Hematopoietic multipotent progenitor cell treated with erythropoietin and hydrocortisone succinate and interleukin-3 and kit ligand, for 6 days (in vitro differentiated cells): ENCODE measurements at regions not wholly inside any gene's neighbourhood (a gene's known extent, or its start where the extent isn't known, plus 50 kb on each side); places are given as distances from the start of the nearest gene placed in this dataset.

ENCODE experiments used
- DNase-seq: peaks from one replicate; pipeline ENCODE4 v3.0.0-alpha.2; 2015

DNA sequence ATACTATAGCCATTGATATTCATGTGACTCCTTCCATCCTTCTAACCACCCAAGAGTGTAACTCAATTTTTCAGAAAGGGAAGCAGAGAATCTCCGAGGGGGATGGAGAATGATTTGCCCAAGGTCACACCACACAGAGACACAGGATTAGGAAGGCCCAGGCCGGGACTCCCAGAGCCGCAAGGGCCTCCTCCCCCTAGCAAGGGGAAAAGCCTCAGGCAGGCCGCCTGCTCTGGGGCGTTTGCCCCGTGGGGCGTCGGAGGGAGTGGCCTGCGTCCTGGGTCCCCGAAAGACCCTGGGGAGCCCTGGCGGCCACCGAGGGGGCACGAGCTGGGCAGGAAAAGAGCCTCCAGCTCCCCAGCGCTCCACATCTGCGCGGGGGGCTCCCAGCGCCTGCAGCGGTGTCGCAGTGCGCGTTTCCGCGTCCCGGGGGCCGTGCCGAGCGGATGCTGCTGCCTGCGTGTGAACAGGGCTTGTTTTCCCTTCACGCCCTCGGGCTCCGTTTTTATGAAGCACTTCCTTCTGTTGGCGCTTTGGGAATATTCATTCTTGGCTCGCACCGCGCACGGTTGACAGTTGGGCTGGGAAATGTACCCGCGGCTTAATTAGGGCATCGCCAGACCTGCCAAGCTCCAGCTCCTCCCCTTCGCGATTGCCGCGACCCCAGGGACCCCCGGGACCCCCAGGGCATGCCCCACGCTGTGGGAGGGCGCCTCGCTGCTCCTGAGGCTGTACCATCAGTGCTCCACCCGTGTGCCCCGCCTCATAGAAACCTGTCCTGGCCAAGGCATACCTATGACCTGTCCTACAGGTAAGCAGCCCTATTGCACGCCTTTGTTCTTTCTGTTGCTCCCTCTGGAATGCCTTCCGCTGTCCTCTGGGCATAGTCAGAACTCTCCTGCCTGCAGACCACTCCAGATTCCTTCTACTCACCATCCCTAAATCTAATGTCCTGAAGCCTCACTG lies 158.9 kb upstream of the GLI2 start:
- no peak for DNase-seq

DNA sequence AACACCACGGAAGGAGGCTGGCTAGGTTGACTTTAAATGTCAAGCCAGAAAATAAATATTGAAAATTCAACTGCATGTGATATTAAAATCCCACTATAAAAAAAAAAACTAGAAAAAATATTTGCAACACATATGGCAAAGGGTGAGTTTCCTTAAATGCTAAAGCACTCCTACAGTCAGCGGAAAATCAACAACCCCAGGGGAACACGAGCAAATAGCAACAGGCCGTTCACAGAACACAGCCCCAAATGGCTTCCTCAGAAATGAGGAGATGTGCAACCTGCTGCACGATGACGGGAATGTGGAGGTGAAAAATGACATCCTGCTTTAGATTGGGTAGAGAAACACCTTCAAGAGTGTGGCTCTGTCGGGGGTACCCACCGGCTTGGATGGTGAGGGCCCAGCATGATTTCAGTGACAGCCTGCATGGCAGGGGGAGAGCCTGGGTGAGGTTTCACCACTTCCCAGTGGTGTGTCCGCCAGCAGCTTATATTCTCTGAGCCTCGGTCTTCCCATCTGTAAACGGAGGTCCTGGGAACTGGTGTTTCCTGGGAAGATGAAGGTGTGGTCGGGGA lies 157.9 kb upstream of the GLI2 start:
- DNase-seq = no peak

DNA sequence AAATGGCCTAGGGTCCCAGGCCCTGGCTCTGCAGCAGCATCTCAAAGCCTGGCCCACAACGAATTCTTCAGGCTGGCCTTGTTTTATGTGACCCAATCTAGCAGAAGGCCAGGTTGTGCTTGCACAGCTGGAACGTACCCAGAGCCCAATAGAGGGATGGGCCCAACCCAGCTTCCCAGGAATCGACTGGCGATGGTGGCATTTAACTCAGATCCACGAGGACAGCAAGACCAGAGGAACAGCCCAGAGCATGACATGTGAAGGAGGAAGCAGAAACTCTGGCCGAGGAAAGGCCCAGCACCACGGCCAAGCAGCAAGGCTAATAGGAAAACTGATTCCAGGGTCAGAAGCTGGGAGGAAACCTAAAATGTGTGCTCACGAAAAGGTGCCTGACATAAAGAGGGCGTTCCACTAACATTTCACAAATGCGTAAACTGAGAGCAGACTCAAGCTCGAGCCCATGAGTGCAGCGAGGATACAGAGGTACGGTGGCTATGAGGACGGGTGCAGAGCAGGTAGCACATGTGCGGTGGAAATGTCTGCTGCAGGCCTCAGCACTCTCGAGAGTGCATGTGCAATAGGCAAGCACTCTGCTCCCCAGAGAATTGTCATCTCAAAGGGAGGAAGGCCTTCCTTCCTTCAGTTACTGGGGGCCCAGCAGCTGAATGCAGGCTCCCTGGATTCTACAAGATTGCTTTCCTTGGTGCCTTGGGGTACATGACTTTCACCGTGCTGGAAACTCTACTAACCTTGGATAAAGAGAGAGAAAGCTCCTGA lies 156.9 kb upstream of the GLI2 start:
- no peak for DNase-seq

DNA sequence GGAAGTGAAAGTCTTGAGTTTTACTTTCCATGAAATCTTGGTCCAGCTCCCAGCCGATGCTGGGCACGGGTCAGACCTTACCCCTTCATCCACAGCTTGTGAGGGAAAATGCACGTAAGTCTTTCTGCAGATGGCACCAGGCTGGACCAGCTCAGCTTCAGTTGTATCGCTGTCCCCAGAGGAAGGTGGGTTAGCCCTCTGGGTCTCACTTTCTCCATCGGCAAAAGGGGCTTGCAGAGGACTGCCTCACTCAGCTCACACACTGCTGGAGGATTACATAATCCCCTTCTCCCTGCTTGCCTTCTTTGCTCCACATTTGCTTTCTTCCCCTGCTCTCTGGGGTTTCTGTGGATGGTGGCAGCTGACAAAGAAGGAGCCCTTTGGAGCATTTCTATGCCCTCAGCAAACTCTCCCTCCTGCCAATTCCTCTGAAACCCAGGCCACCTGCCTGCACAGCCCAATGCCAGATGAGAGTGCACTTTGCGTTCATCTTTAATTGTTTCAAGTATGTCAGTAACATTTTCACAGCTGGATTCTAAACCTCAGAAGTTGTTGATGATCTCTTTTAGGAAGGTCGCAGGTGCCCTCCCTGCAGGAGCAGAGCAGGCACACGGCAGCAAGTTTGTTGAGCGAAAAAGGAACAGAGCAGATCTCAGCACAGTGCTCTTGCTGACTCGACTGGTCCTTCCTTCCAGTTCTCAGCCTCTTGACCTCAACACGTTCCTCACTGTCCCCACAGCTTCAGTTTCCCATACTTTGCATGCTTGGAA lies 155.6 kb upstream of the GLI2 start:
- no peak for DNase-seq

DNA sequence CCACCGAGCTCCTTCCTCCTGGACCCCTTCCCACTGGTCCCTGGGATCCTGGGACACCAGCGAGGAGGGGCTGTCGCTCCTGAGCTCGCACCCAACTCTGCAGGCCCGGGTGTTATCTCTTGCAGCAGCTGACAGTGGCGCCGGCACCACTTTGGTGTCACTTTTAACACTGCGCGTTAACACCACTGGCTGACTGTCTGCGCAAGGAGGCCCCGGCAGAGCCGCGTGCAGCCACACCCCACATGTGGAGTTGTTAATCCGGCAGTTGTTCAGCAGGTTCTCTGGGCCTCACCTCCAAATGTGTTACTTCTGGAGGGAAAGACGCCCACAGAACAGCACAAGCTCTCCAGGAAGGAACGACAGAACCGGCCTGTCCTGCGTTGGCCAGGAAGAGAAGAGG lies 155.0 kb upstream of the GLI2 start:
- DNase-seq = no peak

DNA sequence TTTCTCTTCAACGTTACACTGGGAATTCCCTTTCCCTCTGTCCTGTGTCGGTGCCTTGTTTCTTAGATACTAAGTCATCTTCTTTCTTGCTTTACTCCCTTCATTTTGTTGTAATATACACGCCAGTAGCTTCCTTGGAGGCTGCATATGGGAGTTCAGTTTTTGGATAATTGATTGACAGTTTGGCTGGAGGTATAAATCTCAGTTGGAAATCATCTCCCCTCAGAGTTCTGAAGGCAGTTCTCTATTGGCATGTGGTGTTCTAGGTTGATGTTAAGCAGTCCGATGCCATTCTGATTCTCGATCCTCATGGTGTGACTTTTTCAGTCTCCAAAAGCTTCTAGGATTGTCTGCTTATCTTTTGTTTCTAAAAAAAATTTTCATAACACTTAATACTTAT lies 152.5 kb upstream of the GLI2 start:
- DNase-seq = no peak

DNA sequence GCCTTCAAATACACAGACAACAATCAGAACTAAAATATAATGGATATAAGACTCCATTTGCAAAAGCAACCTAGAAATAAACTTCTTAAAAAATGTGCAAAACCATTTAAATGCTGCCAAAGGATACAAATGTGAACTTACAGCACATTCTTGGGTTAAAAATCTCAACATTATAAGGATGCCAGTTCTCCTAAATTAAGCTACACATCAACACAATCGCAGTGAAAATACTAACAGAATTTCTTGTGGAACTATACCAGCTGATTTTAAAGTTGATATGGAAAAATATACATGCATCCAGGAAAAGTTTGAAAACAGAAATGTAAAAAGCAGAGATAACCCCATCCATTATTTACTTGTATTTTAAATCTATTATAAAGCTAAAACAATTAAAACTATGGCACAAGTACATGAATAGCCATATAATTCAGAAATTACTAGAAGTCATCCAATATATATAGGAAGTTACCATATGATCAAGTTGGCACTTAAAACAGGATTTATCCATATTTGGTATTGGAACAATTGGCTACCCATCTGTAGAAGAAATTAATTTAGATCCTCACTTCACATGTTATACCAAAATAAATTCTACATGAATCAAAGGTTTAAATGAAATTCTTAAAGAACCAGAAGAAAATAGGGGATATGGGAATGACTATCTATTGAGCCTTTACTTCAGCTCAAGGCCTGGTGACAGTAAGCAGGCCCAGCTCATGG lies 151.7 kb upstream of the GLI2 start:
- DNase-seq = no peak

DNA sequence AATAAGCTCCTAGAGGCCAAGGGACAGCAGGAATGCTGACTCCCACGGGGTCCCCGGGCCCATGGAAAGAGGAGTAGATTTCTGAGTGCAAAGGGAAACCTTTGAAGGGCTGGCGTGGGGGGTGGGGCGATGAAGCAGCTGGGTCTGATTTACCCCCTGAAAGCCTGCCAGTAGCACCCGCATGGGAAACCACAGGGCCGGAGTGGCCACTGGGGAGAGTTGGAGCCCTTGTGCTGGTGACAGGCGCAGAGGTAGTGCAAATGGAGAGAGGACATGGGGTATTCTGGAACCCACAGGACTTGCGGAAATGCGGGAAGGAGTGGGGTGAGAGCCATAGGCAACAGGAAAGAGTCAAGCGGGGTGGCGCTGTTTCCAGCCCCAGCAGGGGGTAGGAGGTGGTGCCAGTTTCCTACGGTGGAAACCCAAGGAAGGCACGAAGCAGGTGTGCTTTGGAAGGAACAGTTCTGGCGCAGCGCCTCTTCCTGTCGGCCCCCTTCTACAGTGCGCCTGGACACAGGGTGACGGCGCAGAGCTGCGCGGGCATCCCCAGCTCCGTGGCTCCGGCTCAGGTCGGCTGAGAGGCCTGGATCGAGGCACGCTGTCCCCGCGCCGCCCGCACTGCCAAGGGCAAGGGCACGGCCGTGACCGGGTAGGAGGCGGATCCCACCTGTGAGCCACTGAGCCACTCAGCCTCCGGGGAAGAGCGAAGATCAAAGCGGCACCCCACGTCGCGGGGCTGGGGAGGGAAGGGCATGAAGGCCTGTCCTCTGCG lies 149.0 kb upstream of the GLI2 start:
- DNase-seq = no peak

DNA sequence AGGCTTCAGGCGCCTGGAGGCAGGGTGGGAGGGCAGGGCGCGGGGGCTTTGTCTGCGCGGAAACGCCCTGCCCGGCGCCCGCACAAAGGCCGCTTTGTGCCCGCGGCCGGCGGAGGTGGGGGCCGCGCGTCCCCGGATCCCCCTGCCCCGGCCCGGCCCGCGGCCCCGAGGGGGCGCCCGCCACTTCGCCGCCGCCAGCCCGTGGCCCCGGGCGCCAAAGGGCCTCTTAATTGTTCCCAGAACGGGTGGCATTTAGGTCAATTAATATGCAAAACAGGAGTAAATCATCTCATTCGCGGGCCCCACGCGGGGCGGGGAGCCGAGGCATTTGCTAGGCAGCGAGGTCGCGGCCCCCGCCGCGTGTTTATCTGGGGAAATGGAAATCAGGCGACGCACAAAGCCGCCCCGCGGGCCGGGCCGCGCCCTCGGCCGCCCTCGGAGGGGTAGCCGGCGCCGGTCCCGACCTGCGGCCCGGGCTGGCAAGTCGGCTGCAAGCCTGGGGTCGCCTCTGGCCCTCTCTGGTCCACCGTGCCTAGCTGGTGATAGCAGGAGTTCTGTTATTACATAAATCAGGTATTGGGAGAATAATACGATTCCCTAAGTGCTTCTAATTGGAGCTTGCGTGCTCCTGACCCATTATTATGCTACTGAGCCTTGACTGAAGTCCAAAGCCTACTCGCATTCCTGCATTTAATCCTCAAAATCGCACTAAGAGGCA lies 148.2 kb upstream of the GLI2 start:
- no peak for DNase-seq

DNA sequence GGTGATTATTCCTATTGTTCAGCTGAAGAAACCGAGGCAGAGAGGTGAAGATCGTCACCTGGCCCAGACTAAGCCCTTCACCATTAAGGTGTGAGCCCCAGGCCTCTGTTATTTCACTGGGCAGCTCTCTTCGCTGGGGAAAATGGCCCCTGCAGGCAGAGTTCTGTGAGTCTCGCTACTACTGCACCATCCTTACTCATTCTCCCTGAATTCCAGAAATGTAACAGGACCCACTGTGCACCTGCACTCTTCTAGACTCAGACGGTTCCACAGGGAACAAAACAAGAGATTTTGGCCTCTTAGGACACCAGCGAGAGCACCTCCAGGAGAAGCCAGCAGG lies 147.7 kb upstream of the GLI2 start:
- no peak for DNase-seq

DNA sequence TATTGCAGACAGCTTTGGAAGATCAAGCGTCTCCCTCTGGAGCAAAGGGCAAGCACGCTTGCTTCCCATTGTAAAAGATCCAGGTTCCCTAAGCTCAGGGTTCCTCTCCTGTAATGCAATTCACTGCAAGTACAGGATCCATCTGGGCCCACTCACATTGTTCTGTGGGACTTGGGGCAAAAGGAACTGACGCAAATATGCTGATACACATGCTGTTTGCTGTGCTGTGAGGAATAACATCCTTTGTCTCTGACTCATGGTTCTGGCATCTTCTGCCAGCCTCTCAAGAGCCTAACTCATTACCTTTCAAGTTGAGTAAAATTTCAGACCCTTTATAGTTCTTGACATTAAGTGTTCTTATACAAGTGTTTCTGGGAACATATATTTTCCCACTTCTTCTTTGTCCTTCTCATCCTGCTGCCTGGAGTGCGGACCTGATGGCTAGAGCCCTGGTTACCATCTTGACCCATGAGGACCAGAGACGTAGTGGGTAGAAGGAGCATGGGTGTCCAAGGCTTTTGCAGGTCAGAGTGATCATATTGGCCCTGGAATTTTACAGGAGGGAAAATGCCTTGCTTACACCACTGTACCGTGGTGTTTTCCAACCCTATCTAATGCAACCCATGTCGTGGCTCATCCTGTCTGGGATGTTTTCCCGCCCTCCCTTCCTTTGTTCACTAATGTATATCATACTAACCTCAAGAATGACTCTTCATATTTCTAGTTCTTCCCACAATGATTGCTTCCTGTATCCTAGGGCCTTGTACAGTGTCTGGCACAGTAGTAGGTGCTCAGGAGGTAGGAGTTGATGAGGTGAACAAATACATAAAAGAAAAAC lies 145.7 kb upstream of the GLI2 start:
- no peak for DNase-seq

DNA sequence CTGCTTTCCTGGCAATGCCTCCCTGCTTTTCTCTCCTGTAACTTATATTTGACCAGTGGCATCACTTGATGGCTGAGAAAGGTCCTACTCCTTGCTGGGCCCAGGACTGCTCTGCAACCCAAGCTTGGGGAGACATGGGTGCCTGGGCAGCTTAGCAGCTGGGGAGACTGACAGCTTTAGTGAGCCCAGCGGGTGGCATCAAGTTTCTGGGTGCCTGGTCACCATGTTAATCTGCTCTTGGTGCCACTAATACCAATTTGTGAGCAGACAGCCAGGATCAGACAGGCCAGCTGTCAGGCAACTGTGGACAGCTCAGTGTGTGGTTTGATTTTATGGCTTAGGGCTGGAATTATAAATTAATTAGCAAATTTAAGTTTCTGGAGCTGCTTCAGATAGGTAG lies 144.8 kb upstream of the GLI2 start:
- DNase-seq = no peak

DNA sequence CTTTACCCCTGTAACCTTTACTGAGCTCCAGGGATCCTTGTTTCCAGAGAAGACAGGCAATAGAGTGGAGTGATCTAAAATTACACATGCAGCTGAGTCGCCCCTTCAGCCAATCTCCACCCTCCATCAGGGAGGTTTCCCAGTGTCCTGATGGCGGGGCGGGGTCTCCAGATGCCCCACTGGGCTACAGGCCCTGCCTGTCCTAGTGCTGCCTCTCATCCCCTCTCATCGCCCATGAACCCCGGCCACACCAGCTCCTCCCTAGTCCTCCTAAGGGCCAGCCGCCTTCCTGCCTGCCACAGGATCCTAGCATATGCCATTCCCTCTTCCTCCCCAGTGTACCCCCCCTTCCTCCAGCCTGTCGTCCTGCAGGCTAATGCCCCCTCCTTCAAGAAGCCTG lies 144.1 kb upstream of the GLI2 start:
- DNase-seq = no peak

DNA sequence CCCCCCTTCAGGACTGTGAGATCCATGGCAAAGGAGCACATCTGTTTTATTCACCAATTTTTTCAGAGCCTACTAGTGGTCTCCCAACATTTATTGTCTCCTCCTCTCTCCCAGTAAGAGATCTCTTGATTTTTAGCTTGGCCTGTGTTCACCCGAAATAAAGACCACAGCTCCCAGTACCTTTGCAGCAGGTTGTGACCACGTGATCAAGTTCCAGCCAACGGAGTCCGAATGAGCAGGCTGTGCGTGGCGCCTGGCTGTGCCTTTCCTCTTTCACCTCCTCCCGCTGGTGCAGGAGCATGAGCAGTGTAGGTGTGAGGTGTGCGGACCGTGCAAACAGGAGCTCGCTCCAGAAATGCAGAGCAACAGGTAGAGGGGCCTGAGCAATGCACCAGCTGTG lies 143.6 kb upstream of the GLI2 start:
- DNase-seq = no peak

DNA sequence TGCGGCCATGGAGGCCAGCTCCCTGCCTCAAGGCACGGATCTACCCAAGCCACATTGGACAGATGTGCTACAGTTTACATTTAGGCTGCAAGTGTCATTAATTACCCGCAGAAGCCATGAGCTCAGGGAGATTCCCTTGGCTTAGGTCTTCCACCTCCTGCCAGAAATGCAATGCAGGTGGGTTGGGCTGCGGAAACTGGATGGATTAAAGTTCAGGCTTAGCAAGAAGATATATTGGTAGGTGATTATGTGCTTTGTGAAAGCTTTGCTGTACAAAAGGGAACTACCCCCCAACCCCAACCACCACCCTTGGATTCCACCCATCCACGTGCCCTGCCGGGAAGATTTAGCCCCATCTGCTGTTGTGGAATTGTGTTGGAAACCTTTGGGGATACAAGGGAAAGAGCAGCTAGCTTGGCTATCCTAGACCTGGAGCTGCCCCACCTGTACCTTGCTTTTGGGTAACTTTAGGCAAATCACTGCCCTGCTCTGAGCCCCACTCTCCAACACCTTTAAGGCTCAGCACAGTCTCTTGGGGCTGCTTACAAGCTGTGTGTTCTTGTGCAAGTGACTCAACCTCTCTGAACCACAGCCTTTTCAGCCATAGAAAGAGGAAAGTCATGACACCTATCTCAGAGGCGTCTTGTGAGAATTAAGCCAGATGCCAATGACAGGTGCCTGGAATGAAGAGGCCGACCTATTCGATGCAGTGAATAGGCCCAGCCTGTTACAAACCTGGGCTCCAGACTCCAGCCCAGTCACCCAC lies 141.6 kb upstream of the GLI2 start:
- no peak for DNase-seq

DNA sequence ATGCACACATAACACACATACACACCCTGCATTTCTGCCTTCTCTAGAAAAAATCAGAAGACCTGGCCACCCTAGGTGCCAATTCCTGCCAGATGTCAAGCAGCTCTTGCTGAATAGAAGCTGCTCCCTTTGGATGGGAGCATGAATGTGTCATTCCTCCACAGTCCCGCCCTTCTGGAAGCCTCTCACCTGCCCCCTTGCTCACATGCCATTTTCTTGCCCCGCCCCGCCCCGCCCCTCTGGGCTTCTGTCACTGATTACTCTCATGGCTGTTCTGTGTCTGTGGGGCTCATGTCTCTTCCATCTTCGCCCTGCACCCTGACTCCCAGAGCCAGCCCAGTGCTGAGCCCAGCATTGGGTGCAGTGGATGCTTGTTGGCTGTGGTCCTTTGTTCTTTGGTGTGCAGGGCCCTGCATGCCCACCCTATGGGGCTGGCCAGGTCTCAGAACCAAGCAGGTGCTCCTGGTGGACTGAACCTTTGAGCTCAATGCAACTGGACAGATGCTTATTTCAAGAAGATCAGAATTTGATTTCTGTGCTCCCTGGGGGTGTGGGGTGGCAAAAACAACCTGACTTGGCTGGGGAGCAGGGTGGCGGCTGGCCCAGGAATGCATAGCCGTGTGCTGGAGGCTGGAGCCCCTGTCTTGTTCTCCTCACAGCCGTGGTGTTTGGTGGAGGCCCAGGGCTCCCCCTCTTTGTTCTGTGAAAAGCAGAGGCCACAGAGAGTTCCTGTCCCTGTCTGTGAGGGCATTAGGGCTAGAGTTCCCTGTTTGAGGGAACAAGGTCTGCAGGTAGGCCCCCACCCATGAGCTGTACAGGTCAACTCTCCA lies 140.6 kb upstream of the GLI2 start:
- DNase-seq = no peak

DNA sequence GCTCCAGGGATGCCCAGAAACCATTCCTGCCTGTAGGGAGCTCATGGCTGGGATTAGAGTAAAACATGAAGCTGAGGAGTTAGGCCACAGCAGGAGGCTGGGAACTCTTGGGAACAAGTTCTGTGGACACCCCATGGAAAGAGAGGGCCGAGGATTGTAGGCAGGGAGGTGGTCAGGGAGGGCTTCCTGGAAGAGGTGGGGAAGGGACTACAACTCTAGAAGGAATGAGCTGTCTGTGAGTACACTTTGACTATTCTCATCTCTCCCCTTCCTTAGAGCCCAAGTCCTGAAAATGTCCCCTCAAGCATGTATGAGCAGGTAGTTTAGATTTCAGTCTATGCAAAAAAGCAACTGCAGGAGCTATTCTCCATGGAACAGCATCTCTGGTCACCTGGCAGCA lies 139.9 kb upstream of the GLI2 start:
- no peak for DNase-seq

DNA sequence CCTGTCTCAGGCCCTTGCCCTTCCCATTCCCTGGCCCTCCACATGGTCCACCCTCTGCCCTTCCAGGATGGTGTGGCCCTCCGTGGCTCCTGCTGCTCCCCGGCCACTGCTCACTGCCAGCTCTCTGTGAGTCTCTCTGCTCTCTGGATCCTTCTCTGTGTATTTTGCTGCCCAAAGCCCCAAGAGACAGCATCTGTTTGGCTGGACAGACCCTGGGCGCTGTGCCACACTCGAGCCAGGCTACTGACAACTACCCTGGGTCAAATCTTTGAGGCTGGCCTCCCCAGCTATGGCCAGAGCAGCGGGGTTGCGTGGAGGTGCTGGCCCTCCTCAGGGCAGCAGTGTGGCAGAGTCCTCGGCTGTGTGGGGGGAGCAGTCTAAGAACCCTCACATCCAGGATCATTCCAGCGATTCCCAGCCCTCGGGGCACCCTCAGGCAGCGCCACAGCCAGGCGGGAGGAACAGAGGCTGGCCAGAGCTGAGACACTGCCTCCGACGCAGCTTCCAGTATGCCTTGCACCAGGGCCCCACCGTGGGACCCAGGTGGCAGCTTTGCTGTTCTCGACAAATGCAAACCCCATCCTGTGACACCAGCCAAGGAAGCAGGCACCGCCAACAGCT lies 139.4 kb upstream of the GLI2 start:
- no peak for DNase-seq
